GM13977 (cell line): ENCODE measurements at regions not wholly inside any gene's neighbourhood (a gene's known extent, or its start where the extent isn't known, plus 50 kb on each side); places are given as distances from the start of the nearest gene placed in this dataset.

Experiments
- DNase-seq: peaks from one replicate; pipeline ENCODE4 v3.0.0; 2012; ENCODE audit warnings: low spot score
- CTCF ChIP-seq: IDR thresholded peaks from 2 replicates; pipeline ENCODE4 v1.5.1; 2012; ENCODE audit warnings: mild to moderate bottlenecking, control low read depth; ENCODE audit not compliant: insufficient read depth; ENCODE audit errors: extremely low read depth, missing control alignments
- in situ Hi-C: fragments of 300-500 bp; cut with MboI; formaldehyde crosslinking; loops from one replicate; pipeline ENCODE4 v1.12.0; 2022; ENCODE audit warnings: low sequenced_read_pairs, low pct_unique_long_range_greater_than_20kb, mixed read lengths, inconsistent platforms; ENCODE audit not compliant: unreplicated experiment

- in situ Hi-C loops, result loop anchor here (10.0 kb wide), 1 partner anchor 635 kb away; no protein-coding TSS in a partner anchor
- no peak for DNase-seq
- TF ChIP-seq CTCF, result no peak
Observed at GRCh38 chr3:168850109-168850508, 754.4 kb upstream of the GOLIM4 start.

- DNase-seq, result peak; percentile 17
- TF ChIP-seq CTCF, result peak; percentile 57
- in situ Hi-C loops, result loop anchor here (25.0 kb wide), 1 partner anchor 335 kb away; no protein-coding TSS in a partner anchor
Observed at GRCh38 chr3:168847291-168847883, 751.7 kb upstream of the GOLIM4 start.

GRCh38 chr3:168844894-168845482 lies 749.3 kb upstream of the GOLIM4 start:
- in situ Hi-C loops, result loop anchor here (25.0 kb wide), 1 partner anchor 333 kb away; no protein-coding TSS in a partner anchor
- TF ChIP-seq CTCF, result no peak
- no peak for DNase-seq

- in situ Hi-C loops, result loop anchor here (25.0 kb wide), 1 partner anchor 332 kb away; no protein-coding TSS in a partner anchor
- no peak for TF ChIP-seq CTCF
- no peak for DNase-seq
Observed at GRCh38 chr3:168844472-168844871, 748.7 kb upstream of the GOLIM4 start.

GRCh38 chr3:168843481-168843880 lies 747.8 kb upstream of the GOLIM4 start:
- in situ Hi-C loops, result loop anchor here (25.0 kb wide), 1 partner anchor 331 kb away; no protein-coding TSS in a partner anchor
- no peak for TF ChIP-seq CTCF
- no peak for DNase-seq

GRCh38 chr3:168839653-168840052 lies 743.9 kb upstream of the GOLIM4 start:
- in situ Hi-C loops, result loop anchor here (25.0 kb wide), 1 partner anchor 327 kb away; no protein-coding TSS in a partner anchor
- no peak for TF ChIP-seq CTCF
- no peak for DNase-seq
